Activated B cell treated with CpG ODN at 0.5 μM for 24 hours (primary cell): ENCODE measurements at regions not wholly inside any gene's neighbourhood (a gene's known extent, or its start where the extent isn't known, plus 50 kb on each side); places are given as distances from the start of the nearest gene placed in this dataset.

ENCODE experiments used
- ATAC-seq: fragments of 200-7000 bp; cut with Tn5 transposase; one replicate; pipeline ENCODE4 v1.10.0; 2021; ENCODE audit warnings: low read depth, mild to moderate bottlenecking, moderate library complexity
- CTCF ChIA-PET: fragments of 350-600 bp; sonication (Branson Sonifier 250); formaldehyde crosslinking; loops from one replicate; lab custom pipeline; 2021; ENCODE audit warnings: antibody characterized with exemption; lab: Charles Lee
- POLR2A ChIA-PET: fragments of 350-600 bp; sonication (Branson Sonifier 250); formaldehyde crosslinking; loops from one replicate; lab custom pipeline; 2021; ENCODE audit warnings: antibody characterized with exemption; lab: Charles Lee
- DNase-seq: peaks from one replicate; pipeline ENCODE4 v3.0.0; 2022
- H3K27ac Mint-ChIP-seq: one replicate; pipeline ENCODE4 v1.8.0; 2020; ENCODE audit warnings: mixed read lengths
- H3K27me3 Mint-ChIP-seq: one replicate; pipeline ENCODE4 v1.8.0; 2021; ENCODE audit warnings: mixed read lengths
- H3K36me3 Mint-ChIP-seq: one replicate; pipeline ENCODE4 v1.8.0; 2021; ENCODE audit warnings: low read depth, mixed read lengths
- H3K4me1 Mint-ChIP-seq: one replicate; pipeline ENCODE4 v1.8.0; 2021; ENCODE audit warnings: mixed read lengths
- H3K4me3 Mint-ChIP-seq: one replicate; pipeline ENCODE4 v1.8.0; 2020; ENCODE audit warnings: mild to moderate bottlenecking, mixed read lengths
- H3K9me3 Mint-ChIP-seq: one replicate; pipeline ENCODE4 v1.8.0; 2020; ENCODE audit warnings: mixed read lengths
- CTCF ChIP-seq: fragments of 200-600 bp; IDR thresholded peaks from one replicate; pipeline ENCODE4 v1.8.0; 2022; ENCODE audit warnings: antibody characterized with exemption, mild to moderate bottlenecking
- intact Hi-C: fragments of 100-400 bp; cut with micrococcal nuclease; formaldehyde crosslinking; loops from one replicate; pipeline ENCODE4 v1.15.1; 2024

GRCh38 chr6:19380293-19380692, 456.9 kb upstream of the ID4 start:
- POLR2A ChIA-PET, result no interaction called here
- H3K9me3 Mint-ChIP-seq, result peaks cover 9% of the 10 kb centered on the region

GRCh38 chr6:19382676-19383075, 454.5 kb upstream of the ID4 start:
- ATAC-seq (no peak), DNase-seq (no peak)
- Mint-ChIP-seq H3K9me3 (peaks cover 11% of the 10 kb centered on the region), H3K27me3 (no peaks in the 10 kb centered on the region), H3K36me3 (no peaks in the 10 kb centered on the region), H3K4me3 (no peak overlapping the region), H3K4me1 (no peaks in the 10 kb centered on the region), H3K27ac (no peak overlapping the region)
- ChIA-PET CTCF (no interaction called here), POLR2A (no interaction called here)
- intact Hi-C loops, result no loop called here
- no peak for TF ChIP-seq CTCF

More at GRCh38 chr6:19380293-19380692, 456.9 kb upstream of the ID4 start:
- DNase-seq (no peak), ATAC-seq (no peak)
- TF ChIP-seq CTCF, result no peak
- Mint-ChIP-seq H3K4me3 (no peak overlapping the region), H3K27me3 (no peaks in the 10 kb centered on the region), H3K27ac (no peak overlapping the region), H3K4me1 (no peaks in the 10 kb centered on the region), H3K36me3 (no peaks in the 10 kb centered on the region)
- intact Hi-C loops, result no loop called here
- CTCF ChIA-PET, result no interaction called here

GRCh38 chr6:19391926-19392325, 445.2 kb upstream of the ID4 start:
- no peak for ATAC-seq
- Mint-ChIP-seq H3K9me3 (peaks cover 13% of the 10 kb centered on the region), H3K36me3 (no peaks in the 10 kb centered on the region), H3K27ac (no peak overlapping the region), H3K27me3 (no peaks in the 10 kb centered on the region), H3K4me3 (no peak overlapping the region), H3K4me1 (no peaks in the 10 kb centered on the region)
- intact Hi-C loops, result no loop called here
- ChIA-PET POLR2A (no interaction called here), CTCF (no interaction called here)
- no peak for DNase-seq
- no peak for TF ChIP-seq CTCF

- ATAC-seq, result no peak
- DNase-seq, result no peak
- intact Hi-C loops, result no loop called here
- ChIA-PET POLR2A (no interaction called here), CTCF (no interaction called here)
- Mint-ChIP-seq H3K36me3 (no peaks in the 10 kb centered on the region), H3K4me3 (no peak overlapping the region), H3K4me1 (no peaks in the 10 kb centered on the region), H3K9me3 (peaks cover 16% of the 10 kb centered on the region), H3K27ac (no peak overlapping the region), H3K27me3 (no peaks in the 10 kb centered on the region)
- TF ChIP-seq CTCF, result no peak
These were observed 443.1 kb upstream of the ID4 start for GRCh38 chr6:19394051-19394450.

GRCh38 chr6:19394687-19395086, 442.5 kb upstream of the ID4 start:
- Mint-ChIP-seq H3K36me3 (no peaks in the 10 kb centered on the region), H3K9me3 (peaks cover 16% of the 10 kb centered on the region), H3K4me1 (no peaks in the 10 kb centered on the region), H3K4me3 (no peak overlapping the region), H3K27ac (no peak overlapping the region), H3K27me3 (no peaks in the 10 kb centered on the region)
- DNase-seq (no peak), ATAC-seq (no peak)
- TF ChIP-seq CTCF, result no peak
- CTCF ChIA-PET, result no interaction called here
- intact Hi-C loops, result no loop called here
- POLR2A ChIA-PET, result no interaction called here
